ENCODE measurements at regions not wholly inside any gene's neighbourhood (a gene's known extent, or its start where the extent isn't known, plus 50 kb on each side); places are given as distances from the start of the nearest gene placed in this dataset.

DNA sequence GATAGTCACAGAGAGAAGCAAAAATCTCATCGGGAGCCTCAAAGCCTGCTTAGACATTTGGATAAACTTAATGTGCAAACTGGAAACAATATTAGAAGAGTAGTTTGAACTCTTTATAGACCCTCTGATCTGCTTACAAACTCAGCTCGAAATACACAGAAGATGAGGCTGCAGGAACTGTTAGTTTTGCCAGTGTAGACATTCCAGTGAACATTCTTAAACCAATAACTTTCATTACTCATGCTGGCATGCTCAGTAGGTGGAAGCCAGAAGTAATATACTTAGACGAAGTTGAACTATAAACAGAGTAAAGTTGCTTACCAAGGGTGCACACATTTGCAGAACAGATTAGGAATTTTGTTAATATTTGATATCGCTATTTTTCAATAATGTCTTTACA, 303.5 kb downstream of the ANKRD50 start:
- DNase-seq, result no peak

- no peak for DNase-seq
Observed at GRCh38 chr4:124414276-124415040, 298.1 kb downstream of the ANKRD50 start.

DNA sequence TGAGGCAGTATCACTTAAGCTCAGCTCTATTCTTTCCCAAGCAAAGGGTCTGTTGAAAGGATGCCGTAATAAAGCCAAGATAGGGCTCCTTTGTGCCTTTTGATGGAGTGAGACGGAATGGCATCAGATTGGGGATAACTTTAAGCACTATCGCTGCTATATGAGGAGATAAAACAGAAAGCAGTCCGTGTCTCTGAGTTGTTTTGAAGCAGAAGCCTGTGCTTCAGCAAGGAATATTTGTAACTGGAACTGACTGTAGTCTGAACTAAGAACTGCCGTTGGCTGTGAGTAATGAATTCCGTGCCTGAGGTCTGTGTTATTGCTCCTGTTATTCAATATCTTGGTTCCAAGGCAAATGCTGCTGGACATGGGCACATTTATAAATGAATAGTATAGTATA, 297.4 kb downstream of the ANKRD50 start:
- DNase-seq, result no peak

GRCh38 chr4:124417371-124417770, 295.2 kb downstream of the ANKRD50 start:
- DNase-seq, result no peak

GRCh38 chr4:124420166-124420695, 292.3 kb downstream of the ANKRD50 start:
- no peak for DNase-seq

DNA sequence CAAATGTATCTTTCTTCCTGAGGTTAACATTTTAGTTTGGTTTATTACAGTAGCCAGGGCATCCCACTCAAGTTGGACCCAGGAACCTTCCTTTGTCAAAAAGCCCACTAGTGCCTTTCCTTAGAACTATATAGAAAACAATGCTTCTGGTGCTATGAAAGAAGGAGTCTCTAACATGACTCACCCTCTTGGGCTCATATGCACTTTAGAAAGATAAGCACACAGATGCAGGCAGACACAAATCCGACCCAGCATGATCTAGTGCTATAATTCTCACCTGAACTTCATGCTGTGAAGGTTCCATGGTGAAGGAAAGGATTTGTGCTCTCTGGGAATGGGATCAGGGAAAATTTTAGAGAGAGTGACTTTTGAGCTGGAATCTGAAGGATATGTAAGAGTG, 289.4 kb downstream of the ANKRD50 start:
- no peak for DNase-seq

DNA sequence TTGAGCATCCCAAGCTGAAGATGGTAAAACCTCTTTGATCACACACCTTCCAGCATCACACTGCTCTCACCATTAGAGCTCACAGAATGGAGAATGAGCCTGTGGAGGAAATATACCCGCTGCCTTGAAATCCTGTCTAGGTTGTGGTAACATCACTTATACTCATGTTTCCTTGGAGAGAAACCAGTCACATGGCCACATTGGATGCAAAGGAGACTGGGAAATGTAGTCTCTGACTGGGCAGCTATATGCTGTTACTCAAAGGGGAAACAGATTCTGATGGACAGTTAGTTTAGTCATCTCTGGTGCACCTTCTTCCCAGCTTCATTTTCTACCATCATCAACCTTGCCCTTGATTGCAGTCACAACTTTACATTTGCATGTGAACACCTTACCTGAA, 286.3 kb downstream of the ANKRD50 start:
- no peak for DNase-seq

GRCh38 chr4:124427095-124427767, 285.3 kb downstream of the ANKRD50 start:
- DNase-seq, result no peak

GRCh38 chr4:124428648-124429047, 283.9 kb downstream of the ANKRD50 start:
- DNase-seq, result no peak

- DNase-seq, result no peak
Observed at GRCh38 chr4:124429746-124430250, 282.7 kb downstream of the ANKRD50 start.

DNA sequence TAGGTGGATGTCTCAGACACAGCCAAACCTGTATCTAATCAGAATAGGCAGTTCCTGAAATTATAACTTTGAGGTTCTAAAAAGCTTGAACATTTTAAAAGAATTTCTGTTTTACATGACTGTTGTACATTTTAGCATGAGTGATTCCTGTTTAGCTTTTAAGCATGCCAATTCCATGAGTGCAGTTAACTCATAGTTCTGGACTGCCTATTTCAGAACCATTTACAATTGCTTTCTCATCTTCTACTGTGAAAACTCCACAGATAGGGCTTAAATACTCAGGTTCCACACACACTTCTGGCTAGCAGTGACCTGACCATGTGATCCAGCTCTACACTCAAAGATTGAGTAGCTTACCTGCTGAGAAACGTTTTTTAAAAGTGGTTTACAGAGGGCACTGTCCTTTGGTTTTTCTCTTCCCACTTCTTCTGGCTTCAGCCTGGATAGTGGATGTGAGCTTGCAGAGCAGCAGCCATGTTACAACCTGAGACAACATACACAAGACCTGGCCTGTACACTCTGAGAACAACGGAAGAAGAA, 280.8 kb downstream of the ANKRD50 start:
- no peak for DNase-seq

GRCh38 chr4:124432500-124432899, 280.0 kb downstream of the ANKRD50 start:
- DNase-seq, result no peak

DNA sequence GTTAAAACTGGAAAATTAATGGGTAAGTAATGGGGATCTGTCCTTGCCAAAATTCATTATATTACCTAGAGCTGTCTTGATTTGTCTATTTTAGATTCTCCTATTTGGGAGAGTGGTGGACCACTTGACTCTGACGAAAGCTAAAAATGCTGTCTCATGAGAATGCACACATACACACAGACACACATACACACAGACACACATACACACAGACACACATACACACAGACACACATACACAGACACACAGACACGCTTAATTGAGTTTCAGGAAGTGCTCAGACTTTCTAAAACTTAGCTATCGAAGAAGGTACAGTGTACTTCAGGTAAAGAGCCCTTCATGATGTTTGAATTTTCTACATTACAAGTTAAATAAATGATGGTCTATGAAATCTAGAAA, 279.5 kb downstream of the ANKRD50 start:
- no peak for DNase-seq

DNA sequence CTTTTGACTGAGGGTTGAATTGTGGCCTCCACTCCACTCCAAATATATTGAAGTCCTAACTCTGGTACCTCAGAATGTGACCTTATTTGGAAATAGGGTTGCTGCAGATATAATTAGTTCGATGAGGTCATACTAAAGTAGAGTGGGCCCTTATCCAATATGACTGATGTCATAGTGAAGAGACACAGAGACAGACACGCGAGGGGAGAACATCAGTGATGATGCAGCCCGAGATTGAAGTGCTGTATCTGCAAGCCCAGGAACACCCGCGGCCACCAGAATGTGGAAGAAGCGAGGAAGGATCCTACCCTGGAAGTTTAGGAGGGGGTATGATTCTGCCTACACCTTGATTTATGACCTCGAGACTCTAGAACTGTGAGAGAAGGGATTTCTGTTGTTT, 279.0 kb downstream of the ANKRD50 start:
- no peak for DNase-seq

- no peak for DNase-seq
Observed at GRCh38 chr4:124435274-124435950, 277.1 kb downstream of the ANKRD50 start.

GRCh38 chr4:124437853-124438495, 274.6 kb downstream of the ANKRD50 start:
- no peak for DNase-seq

DNA sequence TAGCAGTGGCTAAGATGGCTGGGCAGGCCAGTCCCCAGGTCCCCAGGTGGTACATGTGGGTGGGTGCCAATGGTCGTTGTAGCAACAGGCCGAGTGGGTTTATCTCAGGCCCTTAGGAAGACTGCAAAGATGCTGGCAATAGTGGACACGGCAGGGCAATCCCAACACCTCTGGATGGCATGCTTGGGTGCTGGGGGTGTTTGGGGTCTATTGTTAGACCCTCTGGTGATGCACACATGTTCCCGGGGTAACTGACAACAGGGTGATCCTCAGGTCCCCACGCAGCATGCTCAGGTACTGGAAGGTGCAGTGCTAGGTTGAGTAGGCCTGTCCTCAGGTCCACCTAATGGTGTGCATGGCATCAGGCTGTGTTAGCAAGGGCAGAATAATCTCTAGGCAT, 267.5 kb downstream of the ANKRD50 start:
- no peak for DNase-seq

- DNase-seq, result no peak
Observed at GRCh38 chr4:124449881-124450280, 262.7 kb downstream of the ANKRD50 start.

GRCh38 chr4:124450851-124451250, 261.7 kb downstream of the ANKRD50 start:
- no peak for DNase-seq

GRCh38 chr4:124454772-124455270, 257.7 kb downstream of the ANKRD50 start:
- no peak for DNase-seq

- no peak for DNase-seq
Observed at GRCh38 chr4:124455671-124456070, 256.9 kb downstream of the ANKRD50 start.

GRCh38 chr4:124459196-124459940, 253.2 kb downstream of the ANKRD50 start:
- no peak for DNase-seq
